Muscle of back (tissue), 3 donors: ENCODE measurements at regions not wholly inside any gene's neighbourhood (a gene's known extent, or its start where the extent isn't known, plus 50 kb on each side); places are given as distances from the start of the nearest gene placed in this dataset.

ENCODE experiments used
- DNase-seq, 3 donors: peaks; one replicate each; pipeline versions ENCODE4 v3.0.0 to v3.0.0-alpha.2; 2013

DNA sequence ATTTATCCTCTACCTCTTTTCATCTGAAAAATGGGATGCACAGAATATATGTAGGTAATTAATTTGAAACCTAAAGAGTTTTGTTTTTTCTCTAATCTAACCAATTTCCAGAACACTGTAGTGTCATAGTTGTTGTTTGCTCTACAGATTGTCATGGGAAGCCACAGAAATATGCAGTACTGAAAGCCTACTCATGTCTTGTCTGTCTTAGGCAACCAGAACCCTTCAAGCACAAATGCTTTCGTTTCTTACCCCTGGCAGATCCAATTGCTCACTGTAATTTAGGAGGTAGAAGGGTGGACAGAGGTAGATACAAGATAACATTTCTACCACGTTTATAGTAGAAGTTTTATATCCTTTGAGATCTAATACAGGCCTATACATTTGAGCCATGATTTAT lies 330.2 kb upstream of the NOVA1 start:
- DNase-seq: no peak

DNA sequence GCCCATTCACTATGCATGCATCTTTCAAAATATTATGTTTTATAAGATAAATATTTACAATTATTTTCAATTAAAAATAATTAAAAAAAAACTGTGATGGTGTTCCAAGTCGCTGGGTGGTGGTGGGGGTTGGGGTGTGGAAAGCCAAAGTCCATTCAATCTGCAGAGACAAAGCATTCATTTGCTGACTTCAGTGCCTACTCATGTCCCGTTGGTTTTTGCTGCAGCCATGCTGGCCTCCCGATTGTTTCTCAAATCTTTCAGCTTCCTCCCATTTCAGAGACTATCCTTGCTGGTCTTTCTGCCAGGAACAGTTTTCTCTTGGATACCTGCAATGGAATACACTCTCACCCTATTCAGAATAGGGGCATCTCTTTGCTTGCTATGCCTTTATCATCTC lies 331.5 kb upstream of the NOVA1 start:
- DNase-seq: no peak

DNA sequence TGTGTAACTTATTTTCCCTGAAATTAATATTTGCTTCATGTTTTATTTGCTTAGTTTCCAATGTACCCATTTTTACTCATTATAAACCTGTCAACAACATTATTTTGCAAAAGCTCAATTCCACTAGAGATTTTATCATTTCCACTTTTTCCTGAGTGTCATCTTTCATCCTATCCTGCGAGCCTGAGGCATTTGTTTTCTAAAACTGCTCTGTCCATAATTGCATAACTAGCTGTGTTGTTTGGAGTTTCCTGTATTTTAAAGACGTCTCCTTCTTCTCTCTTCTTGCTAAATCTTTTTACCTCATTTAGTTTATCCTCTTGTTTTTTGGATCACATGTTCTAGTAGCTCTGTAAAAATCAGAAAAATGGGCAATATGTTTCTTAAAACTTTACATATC lies 332.7 kb upstream of the NOVA1 start:
- DNase-seq: no peak

DNA sequence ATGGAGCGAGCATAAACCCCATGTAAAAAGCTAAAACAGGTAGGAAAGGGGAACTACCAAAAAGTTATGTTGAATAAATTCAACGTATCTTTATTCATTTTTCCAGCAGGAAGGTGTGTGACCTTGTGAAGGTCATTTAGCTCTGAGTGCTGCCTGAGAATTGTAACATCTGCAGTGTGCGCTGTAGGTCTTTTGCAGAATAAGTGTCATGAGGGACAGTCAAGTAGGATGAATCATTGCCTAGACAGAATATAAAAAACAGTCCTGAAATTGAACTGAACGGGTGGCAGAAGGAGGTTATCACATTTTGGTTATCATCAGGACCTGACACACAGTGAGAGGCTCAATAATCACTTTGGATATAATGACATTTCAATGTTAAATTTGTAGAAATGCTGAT lies 334.8 kb upstream of the NOVA1 start:
- no peak for DNase-seq

DNA sequence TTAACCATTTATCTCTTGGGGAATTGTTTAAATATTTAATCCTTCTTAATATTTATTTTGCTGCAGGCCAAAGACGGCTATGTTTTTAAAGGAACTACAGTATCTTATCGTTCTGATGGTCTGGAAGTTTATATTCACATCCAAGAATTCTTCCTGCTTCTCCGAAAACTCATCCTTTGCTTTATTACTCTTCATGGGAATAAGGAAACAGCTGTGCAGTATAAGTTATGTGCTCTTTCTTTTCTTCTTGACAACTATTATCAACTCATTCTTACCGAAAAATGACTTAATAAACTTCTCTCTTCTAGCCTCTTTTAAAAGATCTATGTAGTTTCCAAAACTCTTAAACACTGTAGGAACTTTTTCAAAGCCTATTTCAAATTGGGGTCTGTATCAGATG lies 335.6 kb upstream of the NOVA1 start:
- DNase-seq: peak in 2 of 3 donors; percentile 13 to 33

DNA sequence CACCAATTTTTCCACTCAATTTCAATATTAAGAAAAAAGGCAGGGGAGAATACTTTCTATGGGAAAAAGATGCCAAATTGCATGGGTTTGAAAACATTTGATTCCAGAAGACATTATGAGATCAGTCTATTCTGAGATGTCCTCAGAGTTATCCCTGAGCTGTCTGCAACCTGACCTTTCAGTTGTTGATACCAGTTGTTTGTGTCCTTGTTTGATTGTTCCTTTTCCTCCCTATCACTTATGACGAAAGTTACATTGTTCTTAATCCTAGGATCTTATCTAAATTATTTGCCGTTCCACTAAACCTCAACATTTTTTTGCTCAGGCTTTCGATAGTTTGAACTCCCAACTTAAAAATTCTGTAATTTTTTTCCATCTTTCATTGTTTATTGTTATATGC lies 336.3 kb upstream of the NOVA1 start:
- DNase-seq: no peak

DNA sequence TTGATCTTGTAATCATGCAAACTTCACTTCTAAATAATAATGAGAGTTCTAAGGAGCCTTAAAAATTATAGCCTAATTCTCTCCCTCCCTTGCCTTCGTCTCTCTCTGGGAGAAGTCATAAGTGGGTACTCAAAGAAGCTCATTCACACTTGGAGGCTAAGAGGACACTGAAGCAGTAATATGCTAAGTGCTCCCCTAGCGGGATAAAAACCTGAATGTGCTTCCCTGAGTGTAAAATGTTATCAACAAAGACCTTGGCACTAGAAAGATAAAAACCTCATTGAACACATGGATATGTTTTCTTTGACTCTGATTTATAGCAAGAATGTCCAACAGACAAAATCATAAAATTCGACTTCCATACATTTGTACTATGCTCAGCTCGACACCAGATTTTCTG lies 337.9 kb upstream of the NOVA1 start:
- DNase-seq: no peak

DNA sequence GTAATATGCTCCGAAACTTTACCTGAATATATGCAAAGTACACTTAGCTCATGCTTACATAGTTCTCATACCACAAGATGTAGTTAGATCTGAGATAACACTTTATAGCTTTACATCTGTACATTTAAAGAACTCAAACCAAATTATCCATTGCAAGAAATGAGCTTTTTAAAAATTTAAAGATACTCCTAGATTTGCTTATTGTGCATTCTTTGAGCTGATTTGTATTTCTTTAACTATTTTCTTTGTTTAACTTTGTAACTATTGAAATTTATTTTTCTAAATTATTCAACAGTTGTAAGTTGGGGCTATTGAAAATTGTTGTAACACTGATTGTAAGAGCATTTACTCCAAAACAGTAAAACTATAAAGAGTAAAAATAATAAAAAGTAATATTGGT lies 340.2 kb upstream of the NOVA1 start:
- no peak for DNase-seq

DNA sequence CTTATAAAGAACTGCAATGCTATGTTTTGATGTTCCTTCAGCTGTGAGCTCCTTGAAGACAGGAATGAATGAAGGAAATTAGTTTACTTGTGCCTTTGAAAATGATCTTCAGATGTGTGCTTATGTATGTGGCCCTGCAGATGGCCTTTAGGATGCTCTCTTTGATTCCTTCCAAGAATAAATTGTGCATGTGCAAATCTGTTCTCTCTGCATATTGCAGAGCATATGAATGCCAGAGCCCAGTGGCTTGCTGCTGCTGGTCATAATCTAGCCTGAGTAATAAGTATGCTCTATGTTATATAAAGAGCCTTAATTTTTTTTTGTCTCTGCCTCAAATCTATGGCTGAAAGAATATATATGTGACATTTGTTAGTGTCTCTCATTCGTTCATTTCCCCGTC lies 341.9 kb upstream of the NOVA1 start:
- no peak for DNase-seq

DNA sequence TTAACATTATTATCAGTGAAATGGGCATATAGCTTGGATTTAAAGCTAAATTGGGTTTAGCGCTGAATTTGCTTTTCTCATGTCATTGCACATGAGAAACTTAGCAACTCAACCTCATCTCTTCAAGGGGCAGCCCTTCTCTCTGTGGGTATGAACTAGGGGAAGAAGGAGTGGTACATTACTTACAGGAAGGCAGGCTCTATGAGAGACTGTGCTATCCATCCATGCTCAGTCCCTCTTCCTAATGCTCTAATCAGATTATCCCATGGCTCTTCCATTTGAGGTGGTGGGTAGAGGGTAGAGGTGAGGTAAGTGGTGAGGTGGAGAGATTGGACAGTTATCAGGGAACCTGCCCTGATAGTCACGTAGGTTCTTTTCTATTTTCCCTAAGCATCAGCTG lies 343.7 kb upstream of the NOVA1 start:
- no peak for DNase-seq

DNA sequence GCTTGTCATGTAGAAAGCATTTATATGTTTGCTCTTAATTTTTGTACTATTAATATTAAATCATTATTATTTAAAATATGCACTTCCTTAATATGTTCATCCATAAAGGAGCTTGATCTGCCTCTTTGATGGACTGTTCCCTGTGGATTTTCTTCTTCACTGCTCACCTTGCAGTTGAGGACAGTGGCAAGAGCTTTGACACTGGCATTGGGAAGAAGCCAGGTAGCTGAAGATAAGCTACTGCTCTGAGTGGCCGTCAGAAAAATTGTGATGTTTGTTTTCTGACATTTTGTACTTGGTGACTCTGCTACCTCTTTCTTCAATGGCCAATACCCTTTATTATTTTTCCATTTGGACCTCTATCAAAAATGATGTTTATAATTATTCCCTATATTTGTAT lies 349.4 kb upstream of the NOVA1 start:
- no peak for DNase-seq

DNA sequence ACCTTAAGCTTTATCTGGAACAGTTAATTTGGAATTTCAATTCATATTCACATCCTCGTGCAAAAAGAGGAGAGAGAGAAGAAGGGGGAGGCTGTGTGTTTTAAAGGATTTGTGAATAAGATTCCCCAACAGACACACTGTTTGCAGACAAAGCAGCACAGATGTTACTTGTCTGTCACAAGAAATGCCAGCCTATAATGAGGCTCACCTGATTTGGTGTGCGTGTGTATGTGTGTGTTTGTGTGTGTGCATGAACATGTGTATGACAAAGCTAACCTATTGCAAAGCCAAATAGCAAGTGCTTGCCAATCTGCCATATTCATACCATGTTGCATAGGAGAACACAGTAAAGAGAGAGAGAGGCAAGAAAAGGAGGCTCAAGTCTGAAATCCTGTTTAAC lies 361.6 kb upstream of the NOVA1 start:
- no peak for DNase-seq

DNA sequence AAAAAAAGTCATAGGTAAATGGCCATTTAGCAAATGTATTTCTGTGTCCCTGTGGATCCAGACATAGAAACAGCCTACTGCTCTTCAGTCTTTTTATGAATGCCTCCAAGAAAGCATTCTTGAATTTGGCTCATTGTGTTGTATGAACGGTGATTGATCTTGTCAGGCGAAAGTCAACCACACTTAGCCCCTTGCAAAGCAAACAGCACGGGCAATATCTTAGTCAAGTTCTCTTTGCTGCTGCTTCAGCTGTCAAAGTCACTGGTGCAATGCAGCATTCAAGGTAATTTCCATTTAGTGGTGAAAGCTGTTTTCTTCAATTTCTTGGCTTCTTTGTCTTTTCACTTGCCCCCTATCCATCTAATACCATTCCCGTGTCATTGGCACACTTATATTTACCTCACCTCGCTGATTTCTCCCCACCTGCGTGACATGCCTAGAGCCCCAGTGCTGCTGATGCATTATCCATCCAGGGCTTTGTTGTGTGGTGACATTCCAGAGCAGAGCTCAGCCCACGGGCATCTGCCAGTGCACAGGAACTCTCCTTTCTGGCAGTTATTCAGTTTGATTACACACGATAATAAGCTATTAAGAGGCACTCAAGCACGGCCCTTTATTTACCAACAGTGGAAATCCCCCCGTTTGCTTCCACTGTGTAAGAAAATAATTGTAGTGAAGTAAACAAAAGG lies 362.3 kb upstream of the NOVA1 start:
- no peak for DNase-seq

DNA sequence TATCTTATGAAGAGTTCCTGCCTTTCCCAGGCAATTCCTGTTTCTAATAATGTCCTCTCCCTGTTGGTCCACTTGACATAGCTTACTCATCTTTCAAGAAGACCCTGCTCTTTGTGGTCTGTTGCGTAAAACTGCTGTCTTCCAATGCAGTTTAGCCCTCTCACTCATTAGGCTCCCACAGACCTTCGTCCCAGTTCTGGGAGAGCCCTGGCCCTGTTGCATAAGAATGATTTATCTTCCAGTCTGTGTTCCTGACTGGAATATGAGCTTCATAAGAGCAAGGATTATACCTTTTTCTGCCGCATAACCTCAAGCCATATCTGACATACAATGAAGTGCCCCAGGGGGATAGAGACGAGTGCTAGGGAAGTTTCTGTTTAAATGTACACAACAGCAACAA lies 365.9 kb upstream of the NOVA1 start:
- no peak for DNase-seq

DNA sequence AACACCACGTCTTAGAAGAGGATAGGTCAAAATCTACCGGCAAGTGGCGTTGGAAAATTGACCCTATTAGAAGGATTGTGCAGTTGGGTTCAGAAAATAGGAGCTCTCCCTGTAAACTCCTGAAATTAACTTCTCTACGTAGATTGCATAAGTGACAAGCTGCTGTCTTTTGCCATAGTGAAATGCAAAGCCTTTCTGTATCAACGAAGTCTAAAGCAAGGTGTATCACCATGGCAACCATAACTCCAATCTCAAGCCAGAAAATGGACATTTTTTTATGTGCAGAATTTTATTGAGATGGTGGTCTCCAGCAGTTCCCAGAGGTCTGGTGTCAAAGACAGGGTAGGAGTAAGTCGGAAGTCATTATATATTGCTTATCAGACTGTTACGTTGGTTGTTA lies 367.7 kb upstream of the NOVA1 start:
- DNase-seq: no peak

DNA sequence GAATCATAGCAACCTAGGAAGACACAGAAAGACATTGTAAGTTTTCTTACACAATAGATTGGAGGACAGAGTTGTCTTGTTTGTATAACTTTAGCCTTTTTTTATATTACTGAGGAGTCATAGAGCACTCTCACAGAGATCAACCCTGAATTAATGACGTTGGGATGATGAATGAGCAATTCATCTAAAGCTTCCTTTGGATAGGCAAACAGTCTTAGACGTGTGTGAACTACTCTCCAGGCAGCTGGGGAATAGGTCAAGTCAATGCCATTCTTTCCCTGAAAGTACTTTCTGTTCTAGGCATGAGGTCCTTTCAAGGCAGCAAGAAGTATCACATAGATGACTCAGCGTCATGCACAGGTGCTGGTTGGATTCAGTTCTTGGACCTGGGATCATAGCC lies 369.1 kb upstream of the NOVA1 start:
- peak in 1 of 3 donors; percentile 34 for DNase-seq

DNA sequence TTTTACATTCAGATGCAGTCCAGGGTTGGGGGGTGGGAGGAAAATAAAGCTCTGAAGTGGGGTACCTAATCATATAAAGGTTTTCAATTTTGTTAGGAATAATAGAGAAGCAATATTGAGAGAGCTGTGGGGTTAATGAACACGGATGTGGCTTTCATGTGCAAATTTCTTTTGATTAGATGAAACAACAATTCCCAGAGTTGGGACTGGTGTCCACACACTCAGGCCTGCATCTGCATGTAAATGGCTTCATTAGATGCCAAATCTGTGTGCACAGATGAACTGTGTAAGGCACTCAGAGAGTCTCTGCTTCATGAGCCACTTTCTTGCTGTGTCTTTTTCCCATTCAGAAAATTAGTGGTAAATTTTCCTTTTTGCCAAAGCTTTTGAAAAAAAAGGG lies 377.1 kb upstream of the NOVA1 start:
- no peak for DNase-seq

DNA sequence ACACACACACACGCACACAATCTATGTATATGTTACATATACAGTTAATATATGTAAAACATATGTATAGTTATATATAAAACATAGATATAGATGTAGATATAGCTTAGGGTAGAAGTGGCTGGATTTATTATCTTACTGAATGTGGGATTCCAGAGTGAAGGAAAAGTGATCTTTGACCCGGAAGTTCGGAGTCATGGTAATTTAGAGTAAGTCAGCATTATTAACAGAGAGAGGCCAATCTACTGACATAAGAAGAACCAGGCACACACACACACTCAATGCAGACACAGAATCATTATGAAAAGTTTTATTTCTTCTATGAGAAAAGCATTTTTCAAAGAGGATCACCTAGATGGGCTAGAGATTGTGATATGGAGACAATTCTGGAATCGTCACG lies 384.2 kb upstream of the NOVA1 start:
- DNase-seq: no peak

DNA sequence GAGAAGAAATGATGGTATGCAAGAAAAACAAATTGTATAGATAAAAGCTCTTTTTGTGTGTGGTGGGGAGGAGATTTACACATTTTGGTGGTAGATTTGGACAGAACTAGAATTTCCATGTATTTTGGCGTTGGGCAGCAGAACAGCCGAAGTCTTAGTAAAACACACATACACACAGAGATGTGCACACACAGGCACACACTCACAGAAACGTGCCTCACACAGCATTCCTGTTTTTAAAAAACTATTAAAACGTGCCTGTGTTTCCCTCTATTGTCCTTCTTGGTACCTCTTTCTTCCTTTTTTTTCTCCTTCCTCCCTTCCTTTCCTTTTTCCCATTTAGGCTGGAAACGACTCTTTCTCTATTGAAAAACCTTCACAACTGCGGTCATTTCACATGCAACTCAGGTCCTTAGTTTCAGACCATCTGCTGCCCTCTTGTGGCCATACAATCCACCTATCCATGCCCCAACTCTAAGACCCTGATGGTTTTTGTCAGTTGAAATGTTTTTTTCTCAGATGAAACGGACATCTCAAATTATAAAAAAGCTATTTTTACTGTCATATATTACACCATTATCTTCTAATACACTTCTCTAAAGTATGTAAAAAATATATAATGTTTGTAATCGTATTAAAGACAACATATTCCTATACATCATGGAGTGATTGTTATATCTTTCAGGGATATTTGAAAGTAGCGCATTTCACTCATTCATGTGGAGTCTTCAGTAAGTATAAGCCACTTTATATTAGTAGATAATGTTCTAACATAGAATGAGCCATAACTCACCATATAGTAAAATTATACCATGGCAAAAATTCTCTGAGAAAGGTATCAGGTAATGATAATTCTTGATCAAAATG lies 386.7 kb upstream of the NOVA1 start:
- peak in 2 of 3 donors; percentile 51 to 68 for DNase-seq

DNA sequence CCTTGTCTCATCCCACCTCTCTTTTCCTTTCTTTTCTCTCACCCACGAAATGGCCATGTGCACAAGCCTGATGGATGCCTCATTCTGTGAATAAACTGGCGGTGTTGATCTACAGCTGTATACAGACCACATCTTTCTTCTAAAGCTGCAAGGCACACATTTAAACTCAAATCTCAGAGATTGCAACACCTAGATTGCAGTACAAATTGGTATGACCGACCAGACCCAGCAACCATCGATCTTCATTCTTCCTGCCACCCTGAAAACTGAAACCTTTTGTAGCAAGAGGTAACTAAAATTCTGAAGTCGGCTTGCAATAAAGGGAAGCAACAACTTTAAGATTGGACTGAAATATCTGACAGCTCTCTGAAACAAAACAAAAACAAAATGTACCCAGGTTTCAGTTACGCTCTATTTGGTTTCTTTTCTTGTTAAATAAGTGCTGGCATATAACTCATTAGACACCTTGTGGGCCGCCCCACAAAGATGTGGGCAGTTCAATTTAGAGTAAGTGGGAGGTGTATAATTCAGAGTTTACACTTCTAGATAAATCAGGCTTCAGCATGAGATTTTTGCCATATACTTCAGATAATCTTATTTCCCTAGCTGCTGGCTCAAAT lies 390.0 kb upstream of the NOVA1 start:
- DNase-seq: peak in 1 of 3 donors; percentile 11

DNA sequence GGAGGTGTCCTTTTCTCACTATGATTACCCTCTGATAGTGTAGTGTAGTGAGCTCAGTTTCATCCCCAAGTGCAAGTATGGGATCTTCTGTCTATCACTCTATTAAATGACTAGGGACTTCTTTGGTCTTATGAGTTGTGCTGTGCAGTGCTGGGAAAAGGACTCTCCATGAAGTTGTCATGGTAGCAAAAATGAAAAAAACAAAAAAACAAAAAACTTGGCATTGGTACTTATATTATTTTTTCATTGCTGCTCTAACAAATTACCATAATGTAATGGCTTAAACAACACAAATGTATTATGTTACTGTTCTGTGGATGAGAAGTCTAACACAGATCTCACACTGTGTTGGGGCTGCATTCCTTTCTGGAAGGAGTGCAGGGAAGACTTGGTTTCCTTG lies 393.1 kb upstream of the NOVA1 start:
- peak in 2 of 3 donors; percentile 24 to 62 for DNase-seq

DNA sequence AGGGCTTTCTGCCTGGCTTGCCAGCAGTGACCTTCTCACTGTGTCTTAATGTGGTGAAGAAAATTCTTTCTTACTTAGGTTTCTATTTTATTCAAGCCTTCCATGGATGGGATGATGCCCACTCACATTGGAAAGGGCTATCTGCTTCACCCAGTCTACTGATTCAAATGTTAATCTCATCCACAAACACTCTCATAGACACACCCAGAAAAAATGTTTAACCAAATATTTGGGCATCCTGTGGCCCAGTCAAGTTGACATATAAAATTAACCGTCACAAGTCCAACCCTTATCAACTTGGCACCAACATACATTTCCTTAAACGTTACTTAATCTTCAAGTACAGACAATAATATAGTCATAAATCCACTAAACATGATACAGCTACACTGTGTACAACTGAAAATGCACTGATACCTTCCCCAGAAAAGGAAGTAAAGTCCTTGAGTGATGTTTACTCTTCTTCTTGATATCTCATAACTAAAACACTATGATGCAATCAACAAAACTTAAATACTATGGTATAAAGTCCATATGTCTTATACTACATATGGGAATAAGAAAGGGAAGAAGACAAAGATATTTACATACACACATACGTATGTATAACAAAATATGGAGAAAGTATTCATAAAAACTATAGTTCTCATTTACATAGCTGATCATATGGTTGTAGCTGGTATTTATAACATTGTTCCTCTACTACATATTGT lies 394.7 kb upstream of the NOVA1 start:
- no peak for DNase-seq
